ENCODE measurements at regions not wholly inside any gene's neighbourhood (a gene's known extent, or its start where the extent isn't known, plus 50 kb on each side); places are given as distances from the start of the nearest gene placed in this dataset.
A peak's percentile ranks its signal among the peaks of the same experiment; 100 is the strongest.

DNA sequence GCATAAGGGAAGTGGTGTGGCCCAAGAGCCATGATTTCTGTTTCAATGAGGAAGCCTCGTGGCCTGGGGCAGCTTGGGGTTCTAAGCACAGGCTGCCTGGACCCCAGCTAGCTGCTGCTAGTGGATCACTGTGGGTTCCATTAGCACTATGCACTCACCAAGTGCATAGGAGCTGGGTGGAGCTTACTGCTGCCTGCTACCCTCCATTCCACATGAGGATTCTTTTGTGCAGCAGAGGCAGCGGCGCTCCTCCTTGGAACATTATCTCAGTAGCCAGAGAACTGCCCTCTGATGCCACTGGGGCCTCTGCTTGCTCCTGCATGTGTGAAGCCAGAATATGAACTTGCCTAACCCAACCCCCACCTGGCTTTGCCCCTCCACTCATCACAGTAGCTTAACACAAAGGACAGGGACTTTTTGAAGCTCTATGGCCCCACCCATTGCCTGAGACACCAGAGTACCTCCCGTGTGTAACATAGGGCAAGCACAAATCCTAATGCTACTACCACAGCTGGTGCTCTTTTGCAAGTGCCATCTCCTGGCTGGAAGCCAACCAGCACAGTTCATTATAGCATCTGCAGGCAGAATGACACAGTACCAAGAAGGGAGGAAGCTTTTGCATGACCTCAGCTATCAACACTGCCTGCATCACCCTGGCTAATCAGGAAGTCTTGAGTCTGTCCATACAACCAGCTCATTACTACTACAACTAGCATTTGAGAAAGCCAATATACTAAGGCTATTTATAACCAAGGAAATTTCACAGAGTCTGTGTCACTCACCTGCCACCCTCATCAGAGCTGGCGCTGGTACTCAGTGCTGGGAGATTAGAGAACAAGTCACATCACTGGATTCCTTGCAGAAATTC lies 297.0 kb upstream of the GULP1 start:
- Histone ChIP-seq H3K9me3 (ENCODE audit: low read depth, low read length) (no peaks in the 10 kb centered on the region), H3K4me3 (no peak overlapping the region), H3K36me3 (ENCODE audit: insufficient read depth, low read length) (no peaks in the 10 kb centered on the region), H3K9ac (ENCODE audit: insufficient read length) (no peak overlapping the region), H3K27ac (no peak overlapping the region)
- DNase-seq (ENCODE audit: low read depth, low spot score), result no peak
- TF ChIP-seq FOXP2 (optimal IDR thresholded peaks at IDR 0.05; ENCODE audit: control extremely low read depth, extremely low read length, insufficient read depth) (no peak), POLR2AphosphoS5 (IDR thresholded peaks at IDR 0.05; ENCODE audit: borderline replicate concordance, low read depth, low read length) (no peak), EZH2 (IDR thresholded peaks at IDR 0.05) (no peak)

DNA sequence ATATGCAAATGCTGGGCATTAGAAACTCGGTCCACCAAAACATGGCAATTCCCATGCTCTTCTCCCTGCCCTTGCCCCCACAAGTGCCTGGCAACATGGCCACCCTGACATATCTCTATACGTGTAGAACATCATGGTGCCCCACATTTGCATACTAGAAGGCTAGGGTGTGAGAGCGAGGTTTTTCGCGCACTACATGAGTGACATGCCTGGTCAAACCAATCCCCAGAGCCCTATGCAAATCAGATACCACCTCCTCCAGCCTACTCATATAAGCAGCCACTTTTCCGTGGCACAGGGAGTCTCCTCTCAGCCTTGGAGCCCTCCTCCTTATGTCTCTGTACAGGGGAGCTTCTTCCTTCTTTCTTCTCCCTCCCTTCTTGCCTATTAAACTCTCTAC lies 296.1 kb upstream of the GULP1 start:
- no peak for DNase-seq (ENCODE audit: low read depth, low spot score)
- no peak overlapping the region for H3K4me3 ChIP-seq
- no peaks in the 10 kb centered on the region for H3K36me3 ChIP-seq (ENCODE audit: insufficient read depth, low read length)
- no peaks in the 10 kb centered on the region for H3K9me3 ChIP-seq (ENCODE audit: low read depth, low read length)
- H3K27ac ChIP-seq, result no peak overlapping the region
- TF ChIP-seq FOXP2 (optimal IDR thresholded peaks at IDR 0.05; ENCODE audit: control extremely low read depth, extremely low read length, insufficient read depth) (no peak), POLR2AphosphoS5 (IDR thresholded peaks at IDR 0.05; ENCODE audit: borderline replicate concordance, low read depth, low read length) (no peak), EZH2 (IDR thresholded peaks at IDR 0.05) (no peak)
- H3K9ac ChIP-seq (ENCODE audit: insufficient read length), result no peak overlapping the region

DNA sequence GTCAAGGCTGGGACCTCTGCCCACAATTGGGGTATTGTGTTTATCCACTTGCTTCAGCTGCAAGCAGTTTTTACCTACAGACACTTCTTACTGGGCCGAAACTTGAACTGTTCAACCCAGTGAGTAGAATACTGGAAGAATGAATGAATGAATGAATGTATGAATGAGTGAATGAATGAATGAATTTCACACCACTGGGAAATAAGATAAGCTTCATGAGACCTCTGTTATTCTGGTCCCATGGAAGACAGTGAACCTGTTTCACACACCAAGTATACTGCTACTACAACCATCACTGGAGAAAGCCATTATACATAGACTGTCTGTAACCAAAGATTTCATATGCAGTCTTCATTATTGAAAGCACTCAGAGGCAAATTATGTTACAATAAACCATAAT lies 295.0 kb upstream of the GULP1 start:
- Histone ChIP-seq H3K4me3 (no peak overlapping the region), H3K9ac (ENCODE audit: insufficient read length) (no peak overlapping the region), H3K9me3 (ENCODE audit: low read depth, low read length) (no peaks in the 10 kb centered on the region), H3K36me3 (ENCODE audit: insufficient read depth, low read length) (no peaks in the 10 kb centered on the region), H3K27ac (no peak overlapping the region)
- TF ChIP-seq FOXP2 (optimal IDR thresholded peaks at IDR 0.05; ENCODE audit: control extremely low read depth, extremely low read length, insufficient read depth), result no peak
- no peak for TF ChIP-seq EZH2 (IDR thresholded peaks at IDR 0.05)
- no peak for TF ChIP-seq POLR2AphosphoS5 (IDR thresholded peaks at IDR 0.05; ENCODE audit: borderline replicate concordance, low read depth, low read length)
- DNase-seq (ENCODE audit: low read depth, low spot score), result no peak

DNA sequence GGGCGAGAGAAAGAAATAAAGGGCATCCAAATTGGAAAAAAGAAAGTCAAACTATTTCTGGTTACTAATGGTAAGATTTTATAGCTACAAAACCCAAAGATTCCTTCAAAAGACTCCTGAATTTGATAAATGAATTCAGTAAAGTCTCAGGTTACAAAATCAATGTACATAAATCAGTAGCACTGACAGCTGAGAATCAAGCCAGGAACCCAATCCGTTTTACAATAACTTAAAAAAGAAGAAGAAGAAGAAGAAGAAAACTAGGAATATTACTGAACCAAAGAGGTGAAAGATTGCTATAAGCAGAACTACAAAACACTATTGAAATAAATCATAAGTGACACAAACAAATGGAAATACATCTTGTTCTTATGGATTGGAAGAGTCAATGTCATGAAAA lies 291.5 kb upstream of the GULP1 start:
- no peak for DNase-seq (ENCODE audit: low read depth, low spot score)
- no peak for TF ChIP-seq EZH2 (IDR thresholded peaks at IDR 0.05)
- Histone ChIP-seq H3K27ac (no peak overlapping the region), H3K4me3 (no peak overlapping the region), H3K36me3 (ENCODE audit: insufficient read depth, low read length) (no peaks in the 10 kb centered on the region), H3K9ac (ENCODE audit: insufficient read length) (no peak overlapping the region), H3K9me3 (ENCODE audit: low read depth, low read length) (no peaks in the 10 kb centered on the region)

GRCh38 chr2:188003800-188004199 lies 287.9 kb upstream of the GULP1 start:
- Histone ChIP-seq H3K9me3 (ENCODE audit: low read depth, low read length) (no peaks in the 10 kb centered on the region), H3K36me3 (ENCODE audit: insufficient read depth, low read length) (no peaks in the 10 kb centered on the region), H3K27ac (no peak overlapping the region), H3K9ac (ENCODE audit: insufficient read length) (no peak overlapping the region), H3K4me3 (no peak overlapping the region)
- TF ChIP-seq EZH2 (IDR thresholded peaks at IDR 0.05), result no peak
- no peak for TF ChIP-seq FOXP2 (optimal IDR thresholded peaks at IDR 0.05; ENCODE audit: control extremely low read depth, extremely low read length, insufficient read depth)
- TF ChIP-seq POLR2AphosphoS5 (IDR thresholded peaks at IDR 0.05; ENCODE audit: borderline replicate concordance, low read depth, low read length), result no peak
- no peak for DNase-seq (ENCODE audit: low read depth, low spot score)

DNA sequence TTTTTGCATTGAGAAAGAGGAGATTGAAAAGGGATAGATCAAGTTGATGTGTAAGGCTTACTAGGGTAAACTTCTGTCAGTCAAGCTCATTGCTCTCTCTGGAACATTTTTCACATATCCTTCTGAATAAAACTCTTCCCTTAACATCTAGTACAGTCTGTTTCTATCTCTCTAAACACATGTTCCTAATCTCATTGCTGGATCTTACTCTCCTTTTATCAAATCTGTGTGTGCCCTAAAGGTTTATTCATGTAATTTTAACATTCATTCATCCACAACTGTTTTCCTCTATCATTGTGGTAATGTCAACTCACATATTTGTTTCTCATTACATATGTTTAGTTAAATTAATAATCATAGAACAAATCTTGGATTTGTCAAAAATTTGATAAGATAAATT lies 277.9 kb upstream of the GULP1 start:
- DNase-seq (ENCODE audit: low read depth, low spot score), result no peak
- Histone ChIP-seq H3K9me3 (ENCODE audit: low read depth, low read length) (no peaks in the 10 kb centered on the region), H3K36me3 (ENCODE audit: insufficient read depth, low read length) (no peaks in the 10 kb centered on the region), H3K9ac (ENCODE audit: insufficient read length) (no peak overlapping the region), H3K4me3 (no peak overlapping the region), H3K27ac (no peak overlapping the region)
- TF ChIP-seq FOXP2 (optimal IDR thresholded peaks at IDR 0.05; ENCODE audit: control extremely low read depth, extremely low read length, insufficient read depth) (no peak), POLR2AphosphoS5 (IDR thresholded peaks at IDR 0.05; ENCODE audit: borderline replicate concordance, low read depth, low read length) (no peak), EZH2 (IDR thresholded peaks at IDR 0.05) (no peak)

DNA sequence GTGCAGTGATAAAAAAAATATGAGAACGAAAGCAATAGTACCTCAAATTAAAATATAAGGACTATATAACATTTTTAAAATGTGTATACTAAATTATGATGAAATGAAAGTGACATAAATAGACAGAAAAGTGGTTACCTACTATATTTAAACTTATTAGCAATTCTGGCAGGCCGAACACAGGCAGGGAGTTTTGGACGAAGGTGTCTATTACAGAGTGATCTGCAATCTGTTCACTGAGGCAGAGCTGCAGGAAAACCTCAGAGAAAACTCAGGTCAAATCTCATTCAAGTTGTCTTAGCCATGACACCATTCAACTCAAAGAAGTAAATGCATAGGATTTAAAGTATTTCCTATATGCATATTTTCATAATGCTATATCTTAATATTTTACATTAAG lies 274.8 kb upstream of the GULP1 start:
- no peak for DNase-seq (ENCODE audit: low read depth, low spot score)
- no peak overlapping the region for H3K27ac ChIP-seq

DNA sequence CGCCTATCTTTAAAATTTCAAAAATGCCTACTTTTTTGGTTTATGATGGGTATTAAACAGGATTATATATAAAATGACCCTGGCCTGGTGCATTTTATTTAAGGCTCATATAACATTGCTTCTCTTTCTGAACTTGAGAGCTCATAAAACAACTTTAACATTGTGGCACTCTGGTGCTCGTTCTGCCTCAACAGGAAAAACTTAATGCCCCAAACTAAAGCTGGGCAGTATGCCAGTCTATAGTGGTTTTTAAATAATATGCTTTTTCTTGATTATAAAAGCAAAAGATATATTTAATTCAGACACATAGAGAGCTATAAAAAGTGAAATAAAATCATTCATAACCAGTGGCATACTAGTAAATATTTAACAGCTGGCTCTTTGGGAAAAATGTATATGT lies 269.3 kb upstream of the GULP1 start:
- Histone ChIP-seq H3K4me3 (no peak overlapping the region), H3K9me3 (ENCODE audit: low read depth, low read length) (no peaks in the 10 kb centered on the region; the same call in 1 of the 2 replicates), H3K9ac (ENCODE audit: insufficient read length) (no peak overlapping the region), H3K36me3 (ENCODE audit: insufficient read depth, low read length) (no peaks in the 10 kb centered on the region), H3K27ac (peak overlapping the region; percentile 5; the same call in 1 of the 2 replicates)
- TF ChIP-seq EZH2 (IDR thresholded peaks at IDR 0.05) (no peak), FOXP2 (optimal IDR thresholded peaks at IDR 0.05; ENCODE audit: control extremely low read depth, extremely low read length, insufficient read depth) (no peak), POLR2AphosphoS5 (IDR thresholded peaks at IDR 0.05; ENCODE audit: borderline replicate concordance, low read depth, low read length) (peak; percentile 28; the same call in 1 of the 2 replicates)
- peak; percentile 90 for DNase-seq (ENCODE audit: low read depth, low spot score)

More for the DNA sequence above, 274.8 kb upstream of the GULP1 start:
- Histone ChIP-seq H3K36me3 (ENCODE audit: insufficient read depth, low read length) (no peaks in the 10 kb centered on the region), H3K4me3 (no peak overlapping the region), H3K9ac (ENCODE audit: insufficient read length) (no peak overlapping the region), H3K9me3 (ENCODE audit: low read depth, low read length) (no peaks in the 10 kb centered on the region)
- TF ChIP-seq POLR2AphosphoS5 (IDR thresholded peaks at IDR 0.05; ENCODE audit: borderline replicate concordance, low read depth, low read length), result no peak
- TF ChIP-seq FOXP2 (optimal IDR thresholded peaks at IDR 0.05; ENCODE audit: control extremely low read depth, extremely low read length, insufficient read depth), result no peak
- TF ChIP-seq EZH2 (IDR thresholded peaks at IDR 0.05), result no peak

DNA sequence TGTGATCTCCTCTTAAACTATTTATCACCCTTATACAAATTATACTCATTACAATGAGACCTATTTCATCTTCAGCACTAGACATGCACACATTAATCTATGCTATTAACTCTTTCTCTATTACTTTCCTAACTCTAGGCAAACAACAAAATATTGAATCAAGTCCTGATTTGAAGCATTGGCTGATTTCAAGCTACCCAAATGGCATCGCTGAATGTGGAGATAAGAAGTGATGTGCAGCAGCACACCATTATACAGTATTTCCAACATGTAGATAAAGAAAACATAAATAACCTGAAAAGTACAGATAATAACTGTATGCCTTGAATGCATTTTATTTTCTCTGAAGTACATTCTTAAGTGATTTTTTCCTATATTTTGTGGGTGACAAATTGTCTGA lies 268.6 kb upstream of the GULP1 start:
- no peaks in the 10 kb centered on the region; the same call in 1 of the 2 replicates for H3K9me3 ChIP-seq (ENCODE audit: low read depth, low read length)
- TF ChIP-seq EZH2 (IDR thresholded peaks at IDR 0.05), result no peak
- no peak for TF ChIP-seq FOXP2 (optimal IDR thresholded peaks at IDR 0.05; ENCODE audit: control extremely low read depth, extremely low read length, insufficient read depth)
- TF ChIP-seq POLR2AphosphoS5 (IDR thresholded peaks at IDR 0.05; ENCODE audit: borderline replicate concordance, low read depth, low read length), result no peak
- no peak overlapping the region for H3K9ac ChIP-seq (ENCODE audit: insufficient read length)
- no peak overlapping the region for H3K27ac ChIP-seq
- H3K4me3 ChIP-seq, result no peak overlapping the region
- H3K36me3 ChIP-seq (ENCODE audit: insufficient read depth, low read length), result no peaks in the 10 kb centered on the region
- DNase-seq (ENCODE audit: low read depth, low spot score), result no peak
